Activated CD4-positive, alpha-beta T cell treated with anti-CD3 and anti-CD28 coated beads, Interleukin-2, amount 50 U/mL, for 24 hours (primary cell): ENCODE measurements at regions not wholly inside any gene's neighbourhood (a gene's known extent, or its start where the extent isn't known, plus 50 kb on each side); places are given as distances from the start of the nearest gene placed in this dataset.
"Not testable (repeated sequence)": the region's sequence is repeated elsewhere in the genome, so short reads cannot be mapped to it uniquely, and the experiment has no call there.

Source experiments
- DNase-seq, 2 donors: peaks; one replicate each; pipeline ENCODE4 v3.0.0-alpha.2; 2020; ENCODE audit warnings: low read depth in 1 of 2, low spot score in 1 of 2

DNA sequence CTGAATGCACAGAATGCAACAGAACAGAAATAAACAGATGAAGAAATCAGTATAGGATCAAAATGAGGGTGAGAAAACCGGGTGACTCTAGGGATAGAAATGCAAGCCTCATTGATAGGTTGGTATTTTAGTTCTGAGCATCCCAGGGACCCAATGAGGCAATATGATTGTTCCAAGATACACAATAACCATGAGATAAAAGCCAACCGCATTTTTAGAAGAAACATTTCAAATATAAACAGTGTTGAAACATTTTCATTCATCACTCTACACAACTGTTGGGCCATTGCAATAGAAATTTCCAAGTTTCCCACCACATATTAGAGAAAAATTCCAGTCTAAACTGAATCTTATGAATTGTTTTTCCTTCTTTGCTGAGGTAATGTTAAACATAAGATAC lies 452.3 kb upstream of the PTGER4 start:
- no peak for DNase-seq

DNA sequence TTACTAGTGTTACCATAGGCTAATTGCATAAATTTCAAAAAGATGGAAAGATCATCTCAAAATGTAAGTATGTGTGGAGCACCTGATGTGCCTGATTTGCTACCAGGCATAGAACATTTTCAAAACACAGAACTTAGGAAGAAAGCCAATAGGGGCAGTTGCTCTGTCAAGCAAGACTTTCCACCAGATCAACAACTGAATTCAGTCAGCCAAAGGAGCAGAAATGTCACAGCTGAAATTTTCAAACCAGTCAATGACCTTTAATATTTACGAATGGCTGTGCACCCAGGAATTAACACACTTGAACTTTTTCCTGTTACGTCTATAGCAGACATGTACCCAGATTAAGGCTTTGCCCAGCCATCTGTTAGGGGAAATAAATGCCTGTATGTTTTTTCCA lies 452.8 kb upstream of the PTGER4 start:
- no peak for DNase-seq

DNA sequence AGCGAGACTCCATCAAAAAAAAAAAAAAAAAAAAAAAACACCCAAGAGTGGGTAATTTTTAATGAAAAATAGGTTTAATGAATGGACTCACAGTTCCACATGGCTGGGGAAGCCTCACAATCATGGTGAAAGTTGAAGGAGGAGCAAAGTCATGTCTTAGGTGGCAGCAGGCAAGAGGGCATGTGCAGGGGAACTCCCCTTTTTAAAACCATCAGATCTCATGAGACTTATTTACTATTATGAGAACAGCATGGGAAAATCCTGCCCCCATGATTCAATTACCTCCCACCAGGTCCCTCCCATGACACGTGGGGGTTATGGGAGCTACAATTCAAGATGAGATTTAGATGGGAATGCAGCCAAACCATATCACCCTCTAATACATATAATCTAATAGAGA lies 454.6 kb upstream of the PTGER4 start:
- peak in 1 of 2 donors; percentile 12 for DNase-seq

- DNase-seq, result no peak
Observed at GRCh38 chr5:40224421-40224820, 455.3 kb upstream of the PTGER4 start.

- DNase-seq, result peak in 1 of 2 donors; percentile 28
Observed at GRCh38 chr5:40223884-40224402, 455.8 kb upstream of the PTGER4 start.

GRCh38 chr5:40221796-40222195 lies 457.9 kb upstream of the PTGER4 start:
- no peak for DNase-seq

GRCh38 chr5:40221255-40221654 lies 458.5 kb upstream of the PTGER4 start:
- no peak for DNase-seq

- DNase-seq, result no peak
Observed at GRCh38 chr5:40220260-40220659, 459.5 kb upstream of the PTGER4 start.

DNA sequence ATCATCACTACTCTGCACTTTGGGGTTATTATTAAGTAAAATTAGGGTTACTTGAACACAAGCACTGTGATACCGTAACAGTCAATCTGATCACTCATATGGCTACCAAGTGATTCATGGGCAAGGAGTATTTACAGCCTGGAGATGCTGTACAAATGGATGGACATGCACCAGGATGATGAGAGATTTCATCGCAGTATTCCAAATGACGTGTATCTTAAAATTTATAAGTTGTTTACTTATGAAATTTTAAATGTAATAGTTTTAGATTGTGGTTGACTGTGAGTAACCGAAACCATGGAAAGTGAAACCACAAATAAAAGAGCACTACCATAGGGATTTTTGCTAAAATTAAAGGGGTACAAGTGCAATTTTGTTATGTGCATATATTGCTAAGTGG lies 462.2 kb upstream of the PTGER4 start:
- DNase-seq, result no peak

GRCh38 chr5:40210694-40211093 lies 469.0 kb upstream of the PTGER4 start:
- DNase-seq, result no peak

DNA sequence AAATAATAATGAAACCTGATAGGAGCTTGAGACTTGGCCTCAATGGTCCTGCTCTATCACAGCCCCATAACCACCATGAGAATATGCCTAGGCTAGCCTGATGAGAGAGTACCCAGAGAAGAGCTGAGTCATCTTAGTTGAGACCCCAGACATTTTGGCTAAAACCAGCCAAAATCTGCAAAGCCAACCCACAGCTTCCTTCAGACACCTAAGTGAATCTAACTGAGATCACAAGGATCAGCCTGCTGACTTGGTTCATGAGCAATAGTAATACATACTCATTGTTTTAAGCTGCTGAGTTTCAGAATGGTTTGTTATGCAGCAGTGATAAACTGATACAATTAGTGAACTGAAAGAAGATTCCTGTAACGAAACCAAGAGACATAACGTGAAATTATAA lies 473.7 kb upstream of the PTGER4 start:
- no peak for DNase-seq

DNA sequence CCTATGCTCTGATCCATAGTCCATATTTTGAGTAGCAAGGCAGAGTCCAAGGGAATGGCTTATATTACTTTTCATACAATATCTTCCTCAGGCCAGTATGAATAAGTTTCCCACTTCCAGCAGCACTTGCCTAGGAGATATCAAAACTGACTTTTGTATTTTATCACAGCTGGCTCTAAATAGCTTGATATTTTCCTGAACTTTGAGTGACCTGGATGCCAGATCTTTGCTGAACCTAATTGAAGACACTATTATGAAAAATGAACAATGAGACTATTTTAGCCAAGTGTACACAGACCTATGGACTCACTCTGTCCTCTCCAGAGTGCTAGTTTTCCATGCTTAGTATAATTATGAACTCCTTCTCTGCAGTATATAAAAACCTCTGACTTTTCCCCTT lies 475.6 kb upstream of the PTGER4 start:
- no peak for DNase-seq

- no peak for DNase-seq
Observed at GRCh38 chr5:40202814-40203440, 476.8 kb upstream of the PTGER4 start.

GRCh38 chr5:40198736-40199135 lies 481.0 kb upstream of the PTGER4 start:
- no peak for DNase-seq

GRCh38 chr5:40195574-40195973 lies 484.1 kb upstream of the PTGER4 start:
- not testable (repeated sequence) for DNase-seq

DNA sequence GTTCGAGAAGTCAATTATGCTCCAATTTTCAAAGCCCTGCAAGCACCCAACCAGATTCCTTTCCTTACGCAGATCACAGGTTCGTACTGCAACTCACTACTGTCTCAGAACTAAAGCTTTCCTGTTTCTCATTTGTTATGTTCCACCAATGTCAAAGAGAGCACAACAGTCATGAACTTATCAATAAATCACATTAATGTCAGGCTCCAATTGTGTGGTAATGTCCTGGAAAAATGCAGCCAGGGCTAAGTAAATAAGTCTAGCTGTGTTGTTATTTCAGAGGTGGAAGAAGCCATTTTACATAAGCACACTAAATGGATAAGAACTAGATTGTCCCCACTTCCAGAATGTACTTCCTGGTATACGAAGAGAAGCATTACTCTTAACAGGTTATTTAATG lies 488.6 kb upstream of the PTGER4 start:
- DNase-seq, result no peak

DNA sequence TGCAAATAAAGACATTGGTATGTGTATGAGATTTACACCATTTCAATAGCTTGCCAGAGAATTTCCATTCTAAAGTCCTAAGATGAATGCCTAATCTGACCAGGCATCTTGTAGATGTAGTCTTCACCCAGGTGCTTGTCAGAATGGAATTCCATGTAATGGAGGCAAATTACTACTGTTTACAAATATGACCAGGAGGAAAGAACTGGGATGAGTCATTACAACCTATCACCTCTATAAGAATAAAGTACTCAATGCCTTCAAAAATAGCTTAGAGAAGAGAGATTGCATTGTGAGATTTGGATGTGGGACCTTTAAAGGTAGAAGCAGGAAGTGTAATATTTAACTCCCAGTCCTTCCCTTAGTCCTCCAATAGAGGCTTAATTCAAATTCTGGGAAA lies 507.0 kb upstream of the PTGER4 start:
- DNase-seq, result no peak

GRCh38 chr5:40171971-40172370 lies 507.7 kb upstream of the PTGER4 start:
- no peak for DNase-seq

GRCh38 chr5:40167283-40167682 lies 512.4 kb upstream of the PTGER4 start:
- no peak for DNase-seq

GRCh38 chr5:40166802-40167201 lies 512.9 kb upstream of the PTGER4 start:
- DNase-seq, result no peak

DNA sequence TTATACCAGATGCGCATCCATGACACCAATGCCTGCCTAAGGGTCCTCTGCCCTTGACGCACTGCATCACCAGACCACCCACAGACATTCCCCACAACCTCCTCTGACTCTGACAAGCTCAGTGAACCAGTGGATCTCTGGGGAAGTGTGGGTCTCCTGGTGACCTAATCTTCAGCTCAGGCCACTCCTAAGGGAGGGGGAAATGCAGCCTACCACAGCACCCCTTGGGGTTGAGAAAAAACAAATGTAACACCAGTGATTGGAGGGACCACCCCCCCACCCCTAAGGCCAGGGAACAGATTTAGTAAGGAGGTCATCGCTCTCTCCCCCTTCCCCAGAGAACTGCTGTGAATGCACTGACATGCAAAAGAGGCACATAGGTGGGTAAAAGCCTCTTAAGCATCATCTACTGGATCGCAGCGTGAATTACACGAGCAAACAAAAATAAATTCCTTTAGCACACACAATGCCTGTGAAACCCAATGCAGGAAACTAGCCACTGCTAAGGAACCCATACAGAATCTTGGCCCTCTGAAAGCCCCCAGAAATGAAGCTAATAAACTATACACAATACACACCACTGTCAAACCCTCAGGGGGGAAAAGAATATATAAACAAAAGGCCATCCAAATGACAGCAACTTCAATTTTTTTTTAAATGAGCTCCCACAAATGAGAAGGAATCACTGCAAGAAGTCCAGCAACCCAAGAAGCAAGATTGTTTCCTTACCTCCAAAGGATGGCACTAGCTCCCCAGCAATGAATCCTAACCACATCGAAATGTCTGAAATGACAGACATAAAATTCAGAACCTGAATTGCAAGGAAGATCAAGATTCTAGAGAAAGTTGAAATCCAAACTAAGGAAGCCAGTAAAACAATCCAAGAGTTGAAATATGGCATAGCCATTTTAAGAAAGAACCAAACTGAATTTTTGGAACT lies 513.7 kb upstream of the PTGER4 start:
- no peak for DNase-seq

- DNase-seq, result no peak
Observed at GRCh38 chr5:40165106-40165788, 514.5 kb upstream of the PTGER4 start.
